AG09319 (cell line): ENCODE measurements at regions not wholly inside any gene's neighbourhood (a gene's known extent, or its start where the extent isn't known, plus 50 kb on each side); places are given as distances from the start of the nearest gene placed in this dataset.
"Not testable (repeated sequence)": the region's sequence is repeated elsewhere in the genome, so short reads cannot be mapped to it uniquely, and the experiment has no call there.

Source experiments
- DNase-seq: peaks from one replicate; pipeline ENCODE4 v3.0.0-alpha.2; 2010; ENCODE audit warnings: low read depth; ENCODE audit errors: extremely low read depth

DNA sequence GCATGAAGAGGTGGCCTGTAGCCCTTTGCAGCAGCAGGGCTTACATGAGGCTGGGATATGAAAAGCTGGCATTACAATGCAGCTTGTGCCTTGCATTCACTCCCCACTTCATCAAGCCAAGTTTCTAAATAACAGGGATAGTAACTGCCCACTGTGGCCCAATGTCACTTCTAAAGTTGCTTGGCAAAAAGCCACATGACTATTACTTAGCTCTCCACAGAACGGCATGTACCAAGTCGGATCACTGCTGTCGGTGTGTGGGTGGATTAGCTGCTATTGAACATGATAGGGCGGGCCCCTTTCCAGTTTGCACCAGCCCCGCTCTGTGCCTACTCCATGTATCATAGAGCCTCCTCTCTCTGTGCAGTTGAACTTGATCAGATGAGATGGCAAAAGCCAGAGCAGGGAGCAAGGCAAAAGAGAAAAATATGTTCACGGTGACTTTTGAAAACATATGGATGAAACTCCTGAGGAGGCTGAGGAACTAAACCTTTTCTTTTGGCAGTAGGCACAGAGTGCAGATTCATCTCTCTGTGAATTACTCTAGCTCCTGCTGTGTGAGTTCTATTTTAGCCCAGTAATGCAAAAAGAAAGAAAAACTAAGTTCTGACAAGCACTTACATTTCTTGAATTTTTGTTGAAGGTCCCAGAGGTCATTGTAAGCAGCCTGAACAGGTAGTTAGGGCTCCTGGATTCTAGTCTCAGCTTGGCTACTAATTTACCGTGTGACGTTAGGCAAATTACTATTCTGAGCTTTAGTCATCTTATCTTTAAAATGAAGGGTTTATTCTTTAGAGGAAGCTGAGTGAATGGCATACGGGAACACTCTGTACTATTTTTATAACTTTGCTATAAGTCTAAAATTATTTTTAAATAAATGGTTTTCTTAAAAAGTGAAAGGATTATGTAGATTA, 125.6 kb upstream of the NBPF9 start:
- DNase-seq = not testable (repeated sequence)

DNA sequence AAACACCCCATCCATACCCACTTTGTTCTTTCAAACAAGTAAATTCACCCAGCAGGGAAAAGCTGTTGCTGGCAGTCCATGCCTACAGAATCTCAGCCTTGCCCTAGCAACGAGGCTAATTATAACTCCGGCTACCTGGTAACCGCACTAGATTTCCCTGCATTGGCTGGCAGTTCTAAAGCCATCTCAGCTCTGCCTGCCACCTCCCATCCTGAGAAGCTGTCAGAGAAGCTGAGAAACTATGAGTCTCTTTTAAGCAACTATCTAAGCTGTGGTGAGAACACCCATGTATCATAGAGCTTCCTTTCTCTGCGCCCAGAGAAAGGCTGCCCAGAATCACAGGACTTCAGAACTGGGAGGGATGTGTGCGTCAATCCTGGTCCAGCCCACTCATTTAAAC, 126.5 kb upstream of the NBPF9 start:
- DNase-seq = not testable (repeated sequence)

DNA sequence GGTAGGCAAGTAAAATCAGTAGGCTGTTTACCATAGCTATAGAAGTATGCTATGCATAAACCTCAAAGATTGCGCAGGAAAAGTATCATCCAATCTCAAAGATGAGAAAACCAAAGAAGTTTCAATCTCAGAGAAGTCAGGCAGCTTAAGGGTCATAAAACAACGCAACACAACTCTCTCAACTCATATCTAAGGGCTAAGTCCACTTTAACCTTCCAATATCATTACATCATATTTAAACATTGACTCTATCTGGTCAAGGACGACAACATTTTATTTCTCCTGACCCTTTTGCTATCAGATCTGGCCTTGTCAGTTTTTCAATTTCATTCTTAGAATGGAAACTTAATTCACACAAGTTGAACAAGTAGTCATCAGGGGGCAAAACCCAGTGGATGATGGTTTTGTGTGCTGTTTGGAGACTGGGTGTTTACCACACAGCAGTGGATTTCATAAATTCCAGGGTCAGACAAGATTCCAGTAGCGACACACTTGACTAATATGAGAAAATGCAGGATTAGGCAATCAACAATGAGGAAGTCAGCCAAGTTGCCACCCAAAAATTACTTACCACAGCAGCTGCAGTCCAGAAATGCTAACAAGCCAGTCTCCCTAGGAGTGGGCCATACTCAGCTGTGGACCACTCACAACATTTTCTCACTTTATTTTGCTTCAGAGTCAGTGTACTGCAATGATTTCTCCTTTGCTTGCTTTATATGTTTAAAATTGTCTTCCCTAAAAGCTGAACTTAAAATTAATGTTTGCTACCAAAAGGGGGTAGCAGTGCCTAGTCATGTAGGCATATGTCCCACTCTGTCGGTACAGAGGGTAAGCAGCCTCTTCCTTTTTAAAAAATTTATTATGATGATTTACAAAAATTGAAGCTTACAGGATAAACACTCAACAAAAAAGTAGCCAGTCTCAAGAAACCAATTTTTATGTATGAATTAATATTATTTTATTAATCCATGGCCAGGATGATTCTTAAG, 131.9 kb upstream of the NBPF9 start:
- DNase-seq = not testable (repeated sequence)

DNA sequence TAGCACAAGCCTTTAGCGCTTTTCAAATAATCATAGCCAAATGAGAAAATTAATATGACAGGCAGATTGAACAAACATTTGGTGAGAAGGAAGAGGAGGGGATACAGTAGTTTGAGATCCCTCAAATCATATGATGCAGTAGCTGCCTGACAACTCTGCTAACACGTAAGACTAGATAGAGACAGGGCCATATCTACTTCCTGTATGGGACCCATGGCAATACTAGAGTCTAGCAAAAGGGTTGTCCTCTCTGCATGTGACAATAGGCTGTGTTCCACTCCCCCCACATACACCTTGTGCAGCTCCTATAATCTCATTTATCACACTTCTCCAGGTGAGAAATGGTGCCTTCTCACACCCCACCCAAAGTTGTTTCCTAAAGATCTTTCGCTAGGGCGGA, 134.2 kb upstream of the NBPF9 start:
- not testable (repeated sequence) for DNase-seq

DNA sequence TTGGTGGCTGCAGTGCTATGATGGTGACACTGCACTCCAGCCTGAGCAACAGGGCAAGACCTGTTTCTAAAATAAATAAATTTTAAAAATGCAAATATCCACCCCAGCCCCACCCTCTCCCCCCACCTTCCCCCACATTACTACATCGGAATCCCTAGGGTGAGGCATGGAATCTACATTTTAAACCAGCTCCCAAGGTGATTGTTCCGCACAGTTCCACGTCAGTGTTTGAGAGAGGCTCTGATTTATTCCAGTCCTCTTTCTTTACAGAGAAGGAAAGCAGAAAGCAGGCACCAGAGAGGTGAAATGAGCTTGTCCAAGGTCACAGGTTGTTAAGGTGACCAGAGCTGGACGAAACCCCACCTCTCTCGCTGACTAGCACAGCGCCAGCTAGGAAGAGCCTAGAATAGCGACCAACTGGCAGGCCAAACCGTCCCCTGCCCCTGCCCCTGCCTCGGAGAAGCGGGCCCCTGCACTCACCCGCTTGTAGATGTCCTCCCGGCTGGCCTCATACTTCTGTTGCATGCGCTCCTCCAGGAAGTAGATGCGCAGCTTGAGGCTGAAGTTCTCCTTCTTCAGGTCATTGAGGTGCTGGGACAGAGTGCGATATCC, 136.7 kb upstream of the NBPF9 start:
- DNase-seq = not testable (repeated sequence)

DNA sequence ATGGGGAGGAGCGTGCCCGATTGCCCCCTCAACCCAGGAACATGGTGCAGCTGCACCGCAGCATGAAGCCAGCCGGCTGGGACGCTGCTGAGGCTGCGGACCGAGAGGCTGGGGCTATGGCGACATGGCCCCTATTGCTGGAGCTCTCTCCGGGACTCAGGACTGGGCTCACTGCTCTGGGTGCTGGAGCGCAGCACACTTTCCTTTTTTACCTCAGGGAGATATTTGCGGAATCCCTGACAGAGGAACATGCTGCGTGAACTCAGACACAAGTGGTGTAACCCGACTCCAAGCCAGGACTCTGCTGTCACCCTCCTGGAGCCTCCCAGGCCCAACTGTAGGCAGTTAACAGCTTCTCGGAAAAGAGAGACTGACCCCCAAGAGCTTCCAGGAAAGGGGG, 137.2 kb upstream of the NBPF9 start:
- DNase-seq = not testable (repeated sequence)

DNA sequence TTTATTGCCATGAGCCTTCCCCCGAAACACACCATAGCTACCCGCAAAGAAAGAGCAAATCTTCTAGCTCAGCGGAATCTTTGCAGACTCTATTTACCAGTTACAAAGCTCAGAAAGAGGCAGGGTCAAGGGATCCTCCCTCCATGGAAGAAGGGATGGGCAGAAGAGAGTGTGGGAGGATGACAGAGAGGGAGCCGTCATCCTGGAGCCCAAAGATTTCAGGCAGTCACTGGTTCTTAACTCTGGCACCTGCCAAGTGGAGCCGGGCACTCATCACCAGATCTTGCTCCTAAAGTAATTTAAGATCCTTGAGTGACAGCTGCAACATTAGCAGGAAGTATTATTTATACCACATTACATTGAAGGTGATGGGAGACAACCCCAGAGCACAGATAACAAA, 137.9 kb upstream of the NBPF9 start:
- DNase-seq = not testable (repeated sequence)

DNA sequence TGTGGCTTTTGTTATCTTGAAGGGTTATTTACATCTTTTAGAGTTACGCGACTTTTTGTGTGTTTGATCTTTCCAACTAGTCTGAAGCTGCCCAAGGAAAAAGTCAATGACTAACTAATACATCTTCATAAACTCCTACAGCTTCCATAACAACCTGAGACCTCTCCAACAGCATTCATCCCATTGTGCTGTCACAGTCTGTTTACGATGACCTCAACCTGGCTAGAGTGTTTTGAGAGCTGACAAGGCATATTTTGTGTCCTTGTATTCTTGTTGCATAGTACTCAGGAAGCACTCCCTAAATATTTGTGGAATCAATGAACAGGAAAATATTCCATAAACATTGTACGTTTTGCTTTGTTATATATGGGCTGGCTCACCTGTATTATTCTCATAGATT, 140.2 kb upstream of the NBPF9 start:
- DNase-seq = not testable (repeated sequence)

DNA sequence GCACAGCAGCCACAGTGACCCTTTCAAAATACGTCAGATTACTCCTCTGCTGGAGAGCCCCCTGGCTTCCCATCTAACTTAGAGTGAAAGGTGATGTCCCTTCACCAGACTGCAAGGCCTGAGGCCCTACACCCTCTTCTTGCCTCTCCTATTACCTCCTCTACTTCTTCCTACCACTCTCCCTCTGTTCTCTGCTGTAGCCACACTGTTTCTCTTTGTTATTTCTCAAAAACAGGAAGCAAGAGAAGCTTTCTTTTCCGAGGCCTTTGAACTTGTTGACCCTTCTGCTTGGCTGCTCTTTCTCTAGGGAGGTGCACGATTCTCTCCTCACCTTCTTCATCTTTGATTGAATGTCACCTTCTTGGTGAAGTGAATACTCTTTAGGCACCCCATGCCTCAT, 141.3 kb upstream of the NBPF9 start:
- not testable (repeated sequence) for DNase-seq

DNA sequence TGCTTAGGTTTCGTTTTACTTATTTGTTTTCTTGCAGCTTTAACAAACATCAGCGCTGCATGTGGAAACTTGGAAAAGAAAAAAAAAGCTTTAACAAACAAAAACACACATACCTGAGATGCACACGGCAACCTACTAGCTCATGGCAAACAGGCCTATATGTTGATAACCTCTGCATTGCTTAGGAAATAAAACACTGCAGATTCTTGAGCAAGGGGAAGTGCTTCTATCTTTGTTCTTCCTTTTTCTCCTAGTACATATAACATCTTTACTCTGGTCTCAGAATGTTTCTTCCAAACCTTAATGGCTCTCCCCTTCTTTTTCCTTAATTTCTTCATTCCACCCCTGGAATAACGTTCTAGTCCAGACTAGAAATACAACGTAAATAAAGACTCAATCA, 142.9 kb upstream of the NBPF9 start:
- not testable (repeated sequence) for DNase-seq

DNA sequence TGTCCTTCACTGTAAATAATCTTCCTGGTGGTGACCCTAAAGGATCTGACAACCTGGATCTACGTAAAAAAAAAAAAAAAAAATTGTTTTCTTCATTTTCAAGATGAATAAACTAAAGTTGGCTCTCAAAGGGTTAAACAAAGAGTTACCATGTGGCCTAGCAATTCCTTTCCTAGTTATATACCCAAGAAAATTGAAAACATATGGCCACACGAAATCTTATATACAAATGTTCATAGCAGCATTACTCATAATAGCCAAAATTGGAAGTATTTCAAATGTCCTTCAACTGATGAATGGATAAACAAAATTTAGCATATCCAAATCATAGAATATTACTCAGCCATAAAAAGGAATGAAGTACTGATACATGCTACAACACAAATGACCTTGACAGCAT, 145.3 kb upstream of the NBPF9 start:
- not testable (repeated sequence) for DNase-seq

DNA sequence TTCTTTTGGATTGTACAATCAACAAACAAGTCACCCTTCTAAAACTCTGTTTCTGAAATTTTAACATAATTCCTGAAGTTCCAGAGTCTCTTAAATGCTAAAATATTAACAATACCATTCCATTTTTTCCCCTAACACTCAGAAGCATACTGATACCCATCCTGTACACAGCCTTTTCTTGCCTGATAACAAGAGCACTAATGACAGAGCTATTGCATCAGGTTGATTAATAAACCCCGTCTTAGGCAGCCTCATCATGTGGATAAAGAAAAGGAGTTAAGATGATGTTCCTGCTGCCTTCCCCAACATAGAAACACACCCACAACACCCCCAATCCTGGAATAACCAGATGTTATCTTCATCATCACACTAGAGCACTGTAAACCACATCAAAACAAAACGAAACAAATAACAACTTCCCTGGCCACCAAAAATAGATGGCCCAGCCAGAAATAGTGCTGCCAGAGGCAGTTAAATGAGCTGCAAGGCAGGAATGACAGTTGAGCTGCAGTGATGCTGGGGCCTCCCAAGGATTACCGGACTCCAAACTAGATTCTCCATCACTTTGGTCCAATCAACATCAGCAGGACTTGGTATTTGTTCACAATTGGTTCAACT, 146.6 kb upstream of the NBPF9 start:
- not testable (repeated sequence) for DNase-seq

DNA sequence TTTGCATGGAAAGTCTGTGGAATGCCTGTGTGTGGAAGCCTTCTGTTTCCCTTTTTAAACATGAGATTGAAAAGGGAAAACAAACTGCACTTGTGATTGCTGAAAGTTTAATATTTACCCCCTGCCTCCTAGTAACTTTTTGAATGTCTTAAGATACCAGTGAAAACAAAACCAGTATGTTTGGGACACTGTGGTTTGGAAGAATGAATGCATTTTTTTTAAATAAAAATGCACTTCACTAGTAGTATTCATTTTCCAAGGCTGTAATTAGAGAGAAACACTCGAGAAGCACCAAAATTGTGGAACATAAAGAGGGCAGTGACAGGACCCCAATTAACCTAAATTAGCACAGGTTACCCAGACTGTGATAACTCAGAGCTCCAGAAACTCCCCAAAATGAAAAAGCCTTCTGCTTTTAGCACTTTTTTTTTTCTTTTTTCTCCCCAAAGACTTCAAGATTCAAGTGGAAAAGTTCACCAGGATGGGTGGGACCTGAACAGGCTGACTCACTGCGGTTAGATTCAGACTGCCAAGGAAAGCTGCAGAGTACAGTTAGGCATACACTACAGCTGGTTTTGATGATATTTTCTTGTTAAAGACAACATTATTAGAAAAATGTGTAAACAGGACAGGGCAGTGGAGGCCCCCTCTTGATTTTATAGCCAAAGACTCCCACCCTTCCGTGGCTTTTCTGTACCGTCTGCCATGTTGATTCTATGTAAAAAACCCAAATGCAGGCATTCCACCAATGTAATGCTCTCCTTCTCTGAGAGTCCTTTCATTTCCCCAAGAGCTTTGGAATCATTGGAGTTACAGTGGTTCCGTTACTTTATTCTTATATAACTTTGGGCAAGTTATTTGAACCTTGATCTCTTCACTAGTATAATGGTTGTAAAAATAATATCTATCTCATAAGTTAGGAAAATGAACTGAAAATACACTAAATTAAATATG, 151.8 kb upstream of the NBPF9 start:
- not testable (repeated sequence) for DNase-seq

DNA sequence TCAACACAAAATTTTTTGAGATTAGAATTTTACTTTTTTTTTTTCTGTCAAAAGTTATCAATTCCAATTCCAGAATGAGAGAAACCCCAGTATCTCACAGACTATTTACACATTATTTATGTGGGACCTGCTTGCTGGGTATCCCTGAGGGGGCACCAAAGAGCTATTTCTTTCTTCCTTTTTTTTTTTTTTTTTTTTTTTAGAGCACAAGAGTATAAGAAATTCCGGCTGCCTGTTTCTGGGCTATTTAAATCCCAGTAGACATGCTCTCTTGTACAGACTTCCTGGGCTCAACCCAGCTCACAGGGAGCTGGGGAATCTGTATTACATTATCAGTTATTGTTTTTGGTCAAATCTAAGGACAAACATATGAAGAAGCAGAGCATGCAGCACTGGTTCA, 156.9 kb upstream of the NBPF9 start:
- not testable (repeated sequence) for DNase-seq

DNA sequence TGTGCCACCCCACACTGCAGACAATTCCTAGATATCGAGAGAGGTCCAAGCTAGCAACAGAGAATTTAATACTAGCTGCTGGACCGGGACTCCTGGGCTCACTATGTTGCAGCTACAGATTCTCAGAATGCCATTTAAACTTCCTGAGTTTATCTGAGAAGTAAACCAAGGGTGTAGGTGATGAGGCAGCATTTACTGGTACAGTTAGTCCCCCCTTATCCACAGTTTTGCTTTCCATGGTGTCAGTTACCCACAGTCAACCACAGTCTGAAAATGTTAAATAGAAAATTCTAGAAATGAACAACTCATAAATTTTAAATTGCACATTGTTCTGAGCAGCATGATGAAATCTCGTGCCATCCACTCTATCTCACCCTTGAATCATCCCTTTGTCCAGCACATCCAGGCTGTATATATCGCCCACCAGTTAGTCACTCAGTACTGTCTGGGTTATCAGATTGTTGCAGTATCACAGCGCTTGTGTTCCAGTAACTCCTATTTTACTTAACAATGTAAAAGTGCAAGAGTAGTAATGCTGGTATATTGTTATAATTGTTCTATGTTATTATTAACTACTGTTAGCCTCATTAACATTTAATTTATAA, 157.5 kb upstream of the NBPF9 start:
- not testable (repeated sequence) for DNase-seq

DNA sequence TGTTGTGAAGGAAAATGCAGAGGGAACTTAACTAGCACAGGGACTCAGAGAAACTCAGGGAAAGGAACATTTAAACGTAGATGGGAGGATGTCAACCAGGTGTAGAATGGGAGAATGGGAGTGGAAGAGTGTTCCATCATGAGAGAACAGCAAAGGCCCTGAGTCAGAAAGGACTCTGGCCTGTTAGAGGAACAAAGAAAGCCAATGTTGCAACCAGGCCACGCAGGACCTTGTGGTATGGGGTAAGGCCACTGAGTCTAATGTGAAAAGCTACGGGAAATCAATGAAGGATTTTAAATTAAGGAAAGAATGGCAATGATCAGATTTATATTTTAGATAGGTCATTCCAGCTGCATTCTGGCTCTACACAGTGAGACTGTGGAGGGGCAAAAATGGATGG, 163.9 kb upstream of the NBPF9 start:
- DNase-seq = not testable (repeated sequence)

DNA sequence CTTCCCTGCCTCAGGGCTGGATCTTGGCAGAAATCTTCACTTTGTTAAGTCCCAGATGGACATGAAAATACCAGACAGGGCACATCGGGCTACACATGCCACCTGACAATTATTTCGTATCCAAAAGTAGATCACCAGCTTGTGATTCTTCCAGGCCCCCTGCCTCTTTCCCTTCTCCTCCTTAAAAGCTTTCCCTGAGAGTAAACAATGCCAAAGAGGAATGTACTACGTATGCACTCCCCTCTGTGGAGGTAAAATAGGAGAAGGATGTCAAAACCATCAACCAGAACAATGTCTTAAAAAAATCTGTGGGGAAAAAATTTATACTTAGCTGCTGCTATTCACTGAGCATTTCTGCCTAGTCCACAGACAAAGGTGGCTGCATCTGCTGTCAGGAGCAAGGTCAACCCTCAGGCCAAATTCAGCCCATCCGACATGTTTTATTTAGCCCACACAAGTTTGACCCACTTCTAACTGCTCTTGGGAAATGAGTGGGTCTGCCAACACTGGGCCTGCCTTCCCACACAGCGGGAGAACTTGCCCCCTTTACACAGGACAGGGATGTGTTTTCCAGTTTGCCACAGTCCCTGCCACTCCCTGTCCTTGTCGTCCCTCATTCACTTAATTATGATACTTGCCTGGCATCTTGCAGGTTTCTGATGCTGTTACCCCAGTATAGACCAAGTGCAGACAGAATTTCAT, 165.8 kb upstream of the NBPF9 start:
- DNase-seq = not testable (repeated sequence)

DNA sequence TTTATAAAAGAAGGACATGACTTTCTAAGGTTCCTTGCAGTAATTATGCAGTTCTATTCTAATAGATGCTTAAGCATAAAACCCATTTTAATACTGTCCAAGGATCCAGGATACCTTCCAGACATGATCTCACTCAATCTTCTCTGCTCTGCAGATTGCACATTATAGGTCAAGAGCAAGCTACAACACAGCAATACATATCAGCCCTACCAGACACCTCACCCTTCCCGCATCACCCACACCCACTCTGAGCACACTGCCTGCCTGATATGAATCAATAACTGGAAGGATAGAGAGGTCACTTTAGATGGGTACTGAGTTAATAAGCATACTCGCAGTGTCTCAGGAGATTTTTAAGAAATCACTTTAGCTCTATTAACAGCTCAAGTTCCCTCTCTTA, 166.5 kb upstream of the NBPF9 start:
- not testable (repeated sequence) for DNase-seq

DNA sequence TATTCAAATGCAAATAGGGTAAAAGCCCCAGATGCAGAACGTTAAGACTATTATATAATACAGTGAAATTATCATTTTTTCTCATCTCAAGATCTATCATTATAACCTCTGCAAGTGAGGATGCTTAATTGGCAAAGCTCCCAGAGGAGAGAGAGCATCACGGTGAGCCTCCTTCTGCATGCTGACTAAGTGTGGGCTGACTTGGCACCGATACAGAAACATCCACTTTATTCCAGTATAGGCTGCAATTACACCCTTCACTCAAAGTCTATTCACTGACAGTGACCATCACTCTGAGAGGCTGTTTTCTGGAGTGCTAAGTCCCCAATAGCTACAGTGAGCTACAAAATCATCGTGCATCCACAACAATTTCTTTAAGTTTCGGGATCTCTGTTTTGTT, 171.1 kb upstream of the NBPF9 start:
- not testable (repeated sequence) for DNase-seq
